ENCODE measurements at regions not wholly inside any gene's neighbourhood (a gene's known extent, or its start where the extent isn't known, plus 50 kb on each side); places are given as distances from the start of the nearest gene placed in this dataset.

- Histone ChIP-seq H3K36me3 (replicated peaks in 1 of 2; ENCODE audit: control insufficient read depth in 1 of 2, insufficient read depth in 2 of 2, low read length in 2 of 2) (no peaks in the 10 kb centered on the region), H3K4me1 (ENCODE audit: insufficient read depth, low read length) (peaks cover 34% of the 10 kb centered on the region), H3K9ac (ENCODE audit: insufficient read depth, low read depth, low read length) (no peak overlapping the region), H3K9me3 (ENCODE audit: low read length) (peaks cover 4% of the 10 kb centered on the region), H3K27ac (ENCODE audit: extremely low read length, insufficient read depth, low read length) (no peak overlapping the region), H3K79me2 (ENCODE audit: insufficient read depth, low read length) (no peaks in the 10 kb centered on the region), H2AFZ (ENCODE audit: low read length) (no peak overlapping the region), H3K4me3 (replicated peaks in 1 of 3; ENCODE audit: insufficient read depth in 1 of 3, low read depth in 2 of 3, low read length in 3 of 3) (no peak overlapping the region), H3K27me3 (ENCODE audit: control insufficient read depth in 1 of 2, insufficient read depth in 2 of 2, low read length in 2 of 2) (no peaks in the 10 kb centered on the region), H3K4me2 (ENCODE audit: low read depth, low read length) (no peak overlapping the region), H4K20me1 (ENCODE audit: insufficient read depth, low read length) (no peaks in the 10 kb centered on the region)
- intact Hi-C loops (cut with micrococcal nuclease; ENCODE audit: unreplicated experiment) (no loop called here), in situ Hi-C loops (cut with HindIII; ENCODE audit: extremely low pct_ligation_motif_present, low pct_unique_long_range_greater_than_20kb) (no loop called here)
- WGBS (ENCODE audit: low lambda C conversion rate) = 91% methylated on average over 2 of the region's 2 CpGs
- ChIA-PET CTCF (ENCODE audit: low intra/inter-chr PET ratio, low total read pairs) (no interaction called here), POLR2A (no interaction called here)
- no peak for TF ChIP-seq ZHX1 (CRISPR knock-in tag; IDR thresholded peaks at IDR 0.05; ENCODE audit: low read depth)
- TF ChIP-seq MAX (IDR thresholded peaks at IDR 0.05) = no peak
- no peak for TF ChIP-seq SMAD9 (CRISPR knock-in tag; IDR thresholded peaks at IDR 0.05)
- no peak for TF ChIP-seq CBX2 (IDR thresholded peaks at IDR 0.05; ENCODE audit: low read depth, low read length)
- no peak for TF ChIP-seq CBX2 (CRISPR knock-in tag; IDR thresholded peaks at IDR 0.05; ENCODE audit: low read depth)
- TF ChIP-seq KLF15 (CRISPR knock-in tag; IDR thresholded peaks at IDR 0.05; ENCODE audit: borderline replicate concordance) = no peak
- no peak for TF ChIP-seq FLYWCH1 (CRISPR knock-in tag; IDR thresholded peaks at IDR 0.05)
- TF ChIP-seq POLR2AphosphoS5 (IDR thresholded peaks at IDR 0.05; ENCODE audit: low read depth, low read length) = no peak
- TF ChIP-seq FOXP1 (IDR thresholded peaks at IDR 0.05) = no peak
- TF ChIP-seq FOXP1 (CRISPR knock-in tag; IDR thresholded peaks at IDR 0.05) = no peak
- no peak for TF ChIP-seq TAF15 (IDR thresholded peaks at IDR 0.05; ENCODE audit: low read depth, low read length, poor library complexity, severe bottlenecking)
- no peak for TF ChIP-seq ZNF773 (CRISPR knock-in tag; IDR thresholded peaks at IDR 0.05; ENCODE audit: borderline replicate concordance)
- TF ChIP-seq FOXK1 (CRISPR knock-in tag; IDR thresholded peaks at IDR 0.05; ENCODE audit: borderline replicate concordance, low read depth) = no peak
- TF ChIP-seq USF2 (IDR thresholded peaks at IDR 0.05; ENCODE audit: low read depth, low read length) = no peak
- TF ChIP-seq USF2 (CRISPR knock-in tag; IDR thresholded peaks at IDR 0.05; ENCODE audit: borderline replicate concordance) = no peak
- no peak for FAIRE-seq
- no peak for ATAC-seq
- BruUV-seq (replicated peaks) = no TSS peak
- no peak for DNase-seq (ENCODE audit: low spot score)
Observed at GRCh38 chr2:23123686-23124085, 261.3 kb upstream of the KLHL29 start.

Measured in HepG2 (cell line).